ENCODE measurements at regions not wholly inside any gene's neighbourhood (a gene's known extent, or its start where the extent isn't known, plus 50 kb on each side); places are given as distances from the start of the nearest gene placed in this dataset.
"Not testable (repeated sequence)": the region's sequence is repeated elsewhere in the genome, so short reads cannot be mapped to it uniquely, and the experiment has no call there.

DNA sequence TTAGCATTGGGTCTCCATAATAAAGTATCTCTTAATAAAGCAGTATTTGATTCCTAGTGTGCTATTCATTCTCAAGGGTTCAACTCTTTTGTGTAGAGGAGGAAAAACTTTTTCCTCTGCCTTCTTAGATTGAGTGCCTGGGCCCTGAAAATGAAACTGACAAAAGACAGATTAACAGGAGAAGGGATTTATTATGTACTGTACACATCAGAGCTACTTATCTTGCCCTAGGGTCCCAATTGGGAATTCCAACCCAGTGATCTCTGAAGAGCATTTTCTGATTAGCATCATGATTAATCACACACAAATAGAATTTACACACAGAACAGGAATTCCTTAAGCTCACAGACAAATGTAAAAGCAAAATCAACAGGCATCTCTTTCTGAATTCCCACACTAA lies 128.9 kb downstream of the CD164 start:
- no peak for DNase-seq

DNA sequence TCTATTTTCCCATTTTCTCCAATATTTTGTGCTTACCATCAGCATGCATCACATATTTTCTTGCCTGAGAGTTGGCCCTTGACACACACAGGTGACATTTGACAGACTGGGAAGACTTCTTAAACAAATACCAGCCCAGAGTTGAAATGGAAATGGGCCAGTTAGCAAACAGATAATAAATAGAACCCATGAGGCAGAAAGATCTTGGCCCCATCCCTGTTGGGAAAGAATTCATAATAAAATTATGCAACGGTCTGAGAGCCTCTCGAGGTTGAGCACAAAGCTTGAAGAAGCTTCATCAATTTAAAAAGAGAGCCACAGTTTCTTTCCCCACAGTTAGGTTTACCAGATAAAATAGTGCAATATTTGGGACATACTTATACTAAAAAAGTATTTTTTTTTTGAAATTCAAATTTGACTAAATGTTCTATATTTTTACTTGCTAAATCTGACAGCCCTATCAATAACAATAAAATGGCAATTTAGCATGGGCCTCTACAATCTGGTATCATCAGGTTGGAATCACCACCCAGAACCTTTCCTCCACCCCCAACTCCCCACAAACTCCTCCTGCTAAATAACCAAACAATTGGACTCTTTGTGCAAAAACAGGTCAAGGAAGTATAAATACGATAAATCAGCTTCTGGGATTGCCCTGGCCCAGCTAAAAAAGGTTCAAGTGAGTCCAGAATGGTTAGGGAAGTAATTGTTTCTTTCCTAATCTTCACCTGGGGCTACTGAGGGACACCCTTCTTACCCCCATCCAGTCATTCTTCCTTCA lies 129.8 kb downstream of the CD164 start:
- DNase-seq, result peak in 1 of 3 experiments; percentile 61

DNA sequence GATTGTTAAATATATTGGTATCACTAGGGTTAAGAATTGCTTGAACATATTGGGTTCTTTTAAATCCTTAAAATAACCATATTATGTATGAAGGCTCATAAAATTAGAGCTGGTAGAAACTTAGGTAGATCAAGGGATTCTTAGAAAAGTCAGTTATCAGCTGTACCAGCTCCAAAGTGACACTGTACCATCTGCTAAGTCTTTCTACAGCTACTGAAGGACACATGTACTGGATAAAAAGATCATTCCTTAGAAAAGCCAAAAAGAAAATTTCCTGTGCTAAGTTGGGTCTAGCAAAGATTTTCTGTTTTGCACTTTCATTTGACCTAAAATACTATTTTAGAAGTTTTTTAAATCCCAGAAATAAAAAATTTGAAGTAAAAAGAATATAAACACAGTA lies 130.4 kb downstream of the CD164 start:
- no peak for DNase-seq

DNA sequence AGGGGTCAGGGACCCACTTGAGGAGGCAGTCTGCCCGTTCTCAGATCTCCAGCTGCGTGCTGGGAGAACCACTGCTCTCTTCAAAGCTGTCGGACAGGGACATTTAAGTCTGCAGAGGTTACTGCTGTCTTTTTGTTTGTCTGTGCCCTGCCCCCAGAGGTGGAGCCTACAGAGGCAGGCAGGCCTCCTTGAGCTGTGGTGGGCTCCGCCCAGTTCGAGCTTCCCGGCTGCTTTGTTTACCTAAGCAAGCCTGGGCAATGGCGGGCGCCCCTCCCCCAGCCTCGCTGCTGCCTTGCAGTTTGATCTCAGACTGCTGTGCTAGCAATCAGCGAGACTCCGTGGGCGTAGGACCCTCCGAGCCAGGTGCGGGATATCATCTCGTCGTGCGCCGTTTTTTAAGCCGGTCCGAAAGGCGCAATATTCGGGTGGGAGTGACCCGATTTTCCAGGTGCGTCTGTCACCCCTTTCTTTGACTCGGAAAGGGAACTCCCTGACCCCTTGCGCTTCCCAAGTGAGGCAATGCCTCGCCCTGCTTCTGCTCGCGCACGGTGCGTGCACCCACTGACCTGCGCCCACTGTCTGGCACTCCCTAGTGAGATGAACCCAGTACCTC lies 131.6 kb downstream of the CD164 start:
- DNase-seq, result not testable (repeated sequence)

DNA sequence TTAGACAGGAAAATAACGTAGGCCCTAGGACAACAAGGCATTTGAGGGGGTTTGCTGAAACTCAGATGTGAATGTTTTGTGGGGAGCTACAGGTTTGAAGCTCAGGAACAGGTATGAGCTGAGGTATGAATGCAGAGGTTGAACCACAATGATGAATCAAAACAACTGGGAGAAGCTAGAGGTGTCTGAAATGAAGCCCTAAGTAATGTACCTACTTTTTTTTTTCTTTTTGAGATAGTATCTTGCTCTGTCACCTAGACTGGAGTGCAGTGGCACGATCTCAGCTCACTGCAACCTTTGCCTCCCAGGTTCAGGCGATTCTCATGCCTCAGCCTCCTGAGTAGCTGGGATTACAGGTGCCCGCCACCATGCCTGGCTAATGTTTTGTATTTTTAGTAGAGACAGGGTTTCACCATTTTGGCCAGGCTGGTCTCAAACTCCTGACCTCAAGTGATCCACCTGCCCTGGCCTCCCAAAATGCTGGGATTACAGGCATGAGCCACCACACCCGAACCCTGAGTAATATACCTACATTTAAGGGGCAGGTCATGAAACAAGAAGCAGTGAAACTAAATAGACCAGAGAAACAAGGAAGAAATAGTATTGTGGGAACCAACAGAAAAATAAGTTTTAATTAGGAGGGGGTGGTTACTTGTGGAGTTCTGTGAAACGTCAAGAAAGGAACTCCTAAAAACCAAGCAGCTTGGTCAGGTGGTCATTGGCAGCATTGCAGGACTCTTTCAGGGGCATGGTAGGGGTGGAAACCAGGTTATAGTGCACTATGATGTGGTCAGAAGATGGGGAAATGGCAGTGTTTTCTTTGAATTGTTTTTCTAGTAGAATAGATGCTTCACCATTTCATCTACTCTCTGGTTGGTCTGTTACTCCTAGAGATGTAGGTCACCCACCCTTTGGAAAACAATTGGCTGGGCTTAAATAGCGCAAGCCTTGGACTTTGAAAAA lies 138.1 kb downstream of the CD164 start:
- DNase-seq, result no peak

DNA sequence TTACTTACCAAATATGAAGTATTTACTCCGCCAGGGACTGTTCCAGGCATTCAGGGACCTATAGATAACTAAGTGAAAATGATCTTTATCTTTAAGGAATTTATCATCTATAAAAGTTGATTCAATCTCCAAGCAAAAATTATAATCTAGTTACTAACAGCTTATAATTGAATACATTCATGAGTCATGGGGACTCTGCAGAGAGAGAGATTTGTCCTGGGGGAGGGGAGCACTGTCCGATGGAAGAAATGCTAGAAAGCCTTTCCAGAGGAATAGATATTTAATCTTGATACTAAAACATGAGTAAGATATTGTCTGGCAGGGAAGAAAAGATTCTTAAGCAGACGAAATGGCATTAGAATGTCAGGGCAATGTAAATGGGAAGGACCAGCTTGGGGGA lies 139.3 kb downstream of the CD164 start:
- no peak for DNase-seq

DNA sequence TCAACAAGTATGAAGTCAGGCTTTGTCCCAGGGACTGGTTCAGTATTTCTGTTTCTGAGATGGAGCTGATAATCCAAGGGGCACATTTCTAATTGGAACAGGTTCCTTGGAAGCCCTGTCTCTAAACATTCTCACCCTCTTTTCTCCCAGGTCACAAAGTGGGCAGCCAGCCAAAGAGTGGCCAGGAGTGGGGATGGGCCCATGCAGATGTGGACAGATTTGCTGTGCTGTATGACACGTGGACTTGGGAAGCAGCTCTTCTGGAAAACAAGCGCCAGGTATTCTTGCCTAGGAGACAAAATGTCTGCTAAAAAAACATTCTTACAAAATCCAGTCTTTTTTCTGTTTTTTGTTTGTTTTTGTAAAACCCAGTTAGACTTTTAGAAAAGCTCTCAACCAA lies 140.2 kb downstream of the CD164 start:
- DNase-seq, result peak in 1 of 3 experiments; percentile 6

DNA sequence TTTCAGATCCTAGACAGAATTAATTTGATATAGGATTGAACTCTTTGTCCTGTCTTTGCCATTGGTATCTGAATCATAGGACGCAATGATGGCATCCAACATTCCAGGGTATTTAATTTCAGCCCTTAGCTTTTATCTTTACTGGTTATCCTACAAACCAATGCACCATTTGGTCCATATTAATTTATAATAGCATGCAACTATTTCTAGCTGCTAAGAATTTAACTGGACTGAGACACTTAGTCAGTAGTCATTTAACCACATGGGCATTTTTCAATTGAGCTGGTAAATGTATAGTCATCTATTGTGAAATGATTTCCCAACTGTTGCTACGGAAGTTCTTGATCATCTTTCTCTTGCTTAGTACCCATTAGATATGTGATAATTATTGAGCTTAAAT lies 141.1 kb downstream of the CD164 start:
- no peak for DNase-seq

DNA sequence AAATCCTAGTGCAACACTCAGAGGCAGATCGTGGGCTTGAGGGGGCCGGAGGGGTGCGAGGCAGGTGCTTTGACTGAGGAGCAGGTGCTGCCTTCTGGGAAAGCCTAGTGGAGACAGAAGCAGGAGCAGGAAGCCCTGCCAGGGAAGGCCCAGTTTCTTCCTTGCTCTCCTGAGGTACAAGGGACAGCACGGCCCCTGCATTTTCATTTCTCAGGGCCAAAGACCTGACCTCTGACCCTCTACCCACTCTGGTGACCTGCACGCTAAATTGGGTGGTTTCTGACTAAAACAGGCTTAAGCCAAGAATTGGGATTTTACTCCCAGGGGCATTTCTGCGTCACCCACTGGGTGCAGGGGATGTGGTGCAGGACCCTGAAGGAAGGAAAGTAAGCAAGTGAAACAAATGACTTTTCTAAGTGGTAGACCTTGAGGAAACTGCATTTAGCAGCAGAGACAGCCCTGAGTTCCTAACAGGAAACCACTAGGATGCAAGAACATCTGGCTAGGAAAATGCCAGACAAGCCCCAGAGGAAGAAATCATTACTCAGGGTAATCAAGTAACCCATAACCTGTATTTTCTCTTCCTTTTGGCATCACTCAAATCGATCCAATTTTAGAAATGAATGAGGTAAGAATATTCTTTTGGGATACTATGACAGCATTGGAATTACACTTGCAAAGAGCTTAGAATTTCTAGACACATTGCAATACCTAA lies 141.7 kb downstream of the CD164 start:
- no peak for DNase-seq

DNA sequence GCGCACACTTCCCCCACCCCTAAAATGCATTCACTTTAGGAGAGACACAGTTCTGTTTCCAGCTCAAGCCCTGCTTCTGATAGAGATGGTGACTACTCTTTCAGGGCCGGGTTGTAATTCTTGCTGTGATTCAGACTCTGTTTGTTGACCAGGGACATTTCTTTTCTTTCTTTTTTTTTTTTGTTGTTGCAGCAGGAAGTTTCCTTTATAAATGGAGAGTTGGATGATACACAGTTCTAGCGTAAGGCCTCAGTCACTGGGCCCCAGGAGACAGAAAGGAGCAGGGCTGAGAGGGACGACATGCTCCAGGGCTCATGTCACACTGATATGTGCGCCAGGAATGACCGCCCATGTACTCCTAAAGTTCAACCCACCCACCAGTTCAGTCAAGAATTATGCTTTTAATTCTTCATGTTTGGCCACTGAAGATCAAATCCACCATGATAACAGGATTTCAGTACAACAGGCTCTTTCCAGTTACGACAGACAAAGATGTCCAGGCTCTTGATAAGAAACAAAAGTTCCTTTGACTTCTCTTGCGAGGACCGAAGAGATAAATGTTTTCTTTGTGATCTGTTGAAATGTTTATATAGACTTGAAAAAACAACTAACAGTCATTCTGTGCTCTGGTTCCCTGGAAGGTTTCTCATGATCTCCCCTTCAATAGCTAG lies 142.5 kb downstream of the CD164 start:
- DNase-seq, result no peak

DNA sequence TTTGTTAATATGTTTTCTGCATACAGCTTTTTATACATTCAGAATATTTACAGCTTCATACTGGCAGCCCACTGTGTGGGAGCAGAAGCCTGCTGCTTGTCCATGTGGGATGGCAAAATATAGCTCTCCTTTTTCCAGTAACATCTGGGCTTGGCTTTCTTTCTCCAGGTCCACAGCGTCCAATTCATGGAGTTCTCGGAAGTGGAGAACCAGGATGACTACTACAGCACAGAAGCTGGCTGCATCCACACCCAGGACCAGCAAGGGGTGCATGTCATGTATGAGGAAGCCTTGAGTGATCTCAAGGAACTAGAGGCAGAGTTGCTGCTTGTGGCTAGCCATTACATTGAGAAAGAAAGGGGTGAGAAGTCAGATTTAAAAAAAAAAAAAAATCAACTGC lies 143.1 kb downstream of the CD164 start:
- DNase-seq, result no peak

DNA sequence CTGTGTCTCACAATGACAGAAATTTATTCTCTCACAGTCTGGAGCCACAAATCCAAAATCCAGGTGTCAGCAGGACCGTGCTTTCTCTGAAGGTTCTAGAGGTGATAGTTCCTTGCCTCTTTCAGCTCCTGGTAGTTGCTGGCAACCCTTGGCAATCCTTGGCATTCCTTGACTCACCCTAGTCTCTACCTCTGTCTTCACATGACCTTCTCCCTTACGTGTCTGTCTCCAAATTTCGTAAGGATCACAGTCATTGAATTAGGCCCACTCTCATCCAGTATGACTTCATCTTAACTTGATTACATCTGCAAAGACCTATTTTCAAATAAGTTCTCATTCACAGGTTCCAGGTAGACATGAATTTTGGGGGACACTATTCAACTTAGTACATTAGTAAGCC lies 143.1 kb downstream of the CEP57L1 start:
- DNase-seq, result no peak

DNA sequence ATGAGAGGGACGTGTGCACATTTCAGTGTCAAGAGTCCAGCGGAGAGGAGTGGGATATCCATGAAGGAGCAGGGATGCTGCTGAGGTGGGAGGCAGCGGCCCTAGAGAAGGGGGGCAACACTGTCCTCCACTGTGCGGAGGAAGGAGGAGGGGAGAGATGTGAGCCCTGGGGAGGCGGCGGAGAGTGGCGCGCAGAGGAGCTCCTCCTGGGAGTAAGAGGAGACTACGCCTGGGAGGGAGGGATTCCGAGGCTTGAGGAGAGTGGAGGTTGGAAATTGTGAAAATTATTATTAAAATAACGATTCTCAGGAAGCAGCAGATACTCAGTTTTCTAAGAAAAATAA lies 142.7 kb downstream of the CEP57L1 start:
- no peak for DNase-seq

DNA sequence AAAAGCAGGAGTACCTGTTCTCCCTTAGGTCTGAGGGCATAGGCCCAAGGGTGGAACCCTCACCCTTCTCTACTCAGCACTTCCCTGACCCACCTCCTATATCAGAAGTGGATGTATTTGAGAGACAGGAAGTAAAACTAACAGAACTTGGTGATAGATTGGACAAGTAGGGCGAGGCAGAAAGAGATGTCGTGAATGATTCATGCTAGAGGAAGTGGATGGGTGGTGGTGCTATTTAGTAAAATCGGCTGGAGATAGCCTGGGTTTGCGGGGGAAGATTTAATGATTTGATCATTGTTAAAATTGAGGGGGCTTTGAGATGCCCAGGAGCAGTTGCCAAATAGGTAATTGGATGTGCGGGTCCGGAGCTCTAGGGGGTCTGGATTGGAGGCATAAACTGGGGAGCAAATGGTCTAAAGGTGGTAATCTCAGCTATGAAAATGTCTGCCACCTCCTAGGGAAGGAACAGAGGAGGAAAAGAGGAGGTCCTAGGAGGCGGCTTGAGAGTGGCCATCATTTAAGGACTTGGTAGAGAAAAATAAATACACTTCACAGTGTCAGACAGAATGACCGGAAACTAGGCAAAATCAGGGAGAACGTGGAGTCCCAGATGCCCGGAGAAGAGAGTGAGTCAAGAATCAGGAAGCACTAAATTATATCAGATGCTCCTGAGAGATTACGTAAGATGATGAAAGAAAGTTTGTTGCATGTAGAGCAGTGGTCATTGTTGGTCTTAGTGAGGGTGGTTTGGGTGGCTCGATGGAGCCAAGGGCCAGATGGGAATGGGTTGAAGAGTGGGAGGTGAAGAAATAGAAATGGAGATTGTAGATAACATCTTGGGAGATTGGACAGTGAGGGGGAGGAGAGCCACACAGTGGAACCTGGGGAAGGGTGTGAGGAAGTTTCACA lies 142.0 kb downstream of the CEP57L1 start:
- DNase-seq, result no peak

DNA sequence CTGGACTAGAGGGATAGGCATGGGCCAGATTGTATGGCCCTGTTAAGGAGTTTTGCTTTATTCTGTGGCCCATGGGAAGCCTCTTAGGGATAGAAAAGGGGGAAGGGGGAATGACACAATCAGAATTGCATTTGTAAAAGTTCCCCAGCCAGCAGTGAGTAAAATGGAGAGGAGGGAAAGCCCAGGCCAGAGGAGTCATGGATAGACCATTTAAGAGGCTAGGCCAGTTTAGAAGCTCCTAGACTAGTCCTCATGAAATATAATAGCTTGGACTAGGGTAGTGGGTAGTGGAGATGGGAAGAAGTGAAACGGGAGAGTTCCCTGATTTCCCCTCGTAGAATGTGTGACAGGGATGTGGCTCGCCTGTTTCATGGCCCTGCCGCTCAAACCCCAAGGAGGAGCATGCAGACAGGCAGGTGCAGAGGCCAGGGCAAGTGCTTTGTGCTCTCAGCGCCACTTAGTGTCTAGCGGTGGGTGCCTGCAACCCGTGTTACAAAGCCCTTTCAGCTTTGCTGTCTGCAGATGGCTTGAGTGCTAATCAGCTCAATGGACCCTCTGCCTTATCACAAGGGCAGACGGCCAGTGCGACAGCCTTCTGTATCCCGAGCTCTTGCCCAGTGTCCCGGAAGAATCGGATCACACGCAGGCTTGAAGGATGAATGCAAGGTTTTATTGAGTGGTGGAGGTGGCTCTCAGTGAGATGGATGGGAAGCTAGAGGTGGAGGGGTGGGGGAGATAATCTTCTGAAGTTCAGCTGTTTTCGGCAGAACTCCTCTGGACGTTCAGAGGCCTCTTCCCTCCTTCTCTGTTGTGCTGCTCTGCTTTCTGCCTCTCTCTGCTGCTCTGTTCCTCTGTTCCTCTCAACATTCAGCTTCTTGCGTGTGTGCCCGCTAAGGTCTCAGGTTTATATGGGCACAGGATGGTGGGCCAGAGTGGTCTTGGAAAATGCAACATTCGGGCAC lies 141.1 kb downstream of the CEP57L1 start:
- DNase-seq, result peak in 2 of 3 experiments; percentile 31 to 51

DNA sequence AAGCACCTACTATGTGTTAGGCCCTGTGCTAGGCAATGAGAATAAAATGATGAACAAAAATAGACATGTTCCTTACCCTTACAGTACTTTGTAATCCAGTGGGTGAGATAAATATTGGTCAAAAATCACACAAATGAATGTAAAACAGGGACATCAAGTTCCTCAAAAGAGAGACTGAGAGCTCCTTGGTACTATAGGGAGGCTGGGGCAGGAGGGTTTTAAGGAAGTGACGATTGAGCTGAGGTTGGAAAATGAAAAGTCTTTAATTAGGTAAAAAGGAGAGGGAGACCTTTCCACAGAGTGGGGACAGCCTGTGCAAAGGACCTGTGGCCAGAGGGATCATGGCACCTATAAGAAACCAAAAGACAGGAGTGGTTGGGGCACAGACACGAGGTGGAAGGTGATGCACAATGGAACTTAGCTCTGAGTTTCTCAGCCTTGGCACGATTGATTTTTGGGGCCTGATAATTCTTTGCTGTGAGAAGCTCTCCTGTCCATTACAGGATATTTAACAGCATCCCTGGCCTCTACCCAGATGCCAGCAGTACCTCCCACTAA lies 140.3 kb downstream of the CEP57L1 start:
- DNase-seq, result no peak

DNA sequence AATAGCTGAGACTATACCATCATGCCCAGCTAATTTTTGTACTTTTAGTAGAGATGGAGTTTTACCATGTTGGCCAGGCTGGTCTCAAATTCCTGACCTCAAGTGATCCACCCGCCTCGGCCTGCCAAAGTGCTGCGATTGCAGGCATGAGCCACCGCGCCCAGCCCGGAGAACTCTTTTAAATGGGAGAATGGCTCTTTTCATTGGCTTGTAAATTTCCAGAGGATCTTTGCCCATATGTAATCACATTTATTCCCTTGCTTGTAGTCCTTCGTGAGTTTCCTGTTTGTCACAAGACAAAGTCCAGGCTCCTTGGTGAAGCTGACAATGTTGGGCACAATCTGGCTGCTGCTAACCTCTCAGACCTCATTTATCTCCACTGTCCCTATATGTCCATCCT lies 135.1 kb downstream of the CEP57L1 start:
- no peak for DNase-seq

DNA sequence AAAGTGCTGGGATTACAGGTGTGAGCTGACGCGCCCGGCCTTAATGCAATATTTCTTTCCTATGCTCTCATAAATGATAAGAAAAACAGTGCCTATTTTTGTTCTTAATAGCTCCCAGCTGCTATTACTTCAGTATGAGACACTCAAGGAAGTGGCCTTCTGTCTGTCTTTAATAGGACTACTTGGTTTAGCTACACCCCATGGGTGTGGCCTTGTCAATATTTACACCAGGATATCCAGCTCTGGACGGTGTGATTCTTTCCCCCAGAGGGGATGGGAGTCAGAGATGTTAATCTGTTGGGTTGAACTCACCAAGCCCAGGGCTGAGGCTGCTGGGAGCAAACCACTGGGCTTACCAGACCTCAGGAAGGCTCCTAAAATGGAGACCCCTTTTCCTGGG lies 134.2 kb downstream of the CEP57L1 start:
- no peak for DNase-seq

DNA sequence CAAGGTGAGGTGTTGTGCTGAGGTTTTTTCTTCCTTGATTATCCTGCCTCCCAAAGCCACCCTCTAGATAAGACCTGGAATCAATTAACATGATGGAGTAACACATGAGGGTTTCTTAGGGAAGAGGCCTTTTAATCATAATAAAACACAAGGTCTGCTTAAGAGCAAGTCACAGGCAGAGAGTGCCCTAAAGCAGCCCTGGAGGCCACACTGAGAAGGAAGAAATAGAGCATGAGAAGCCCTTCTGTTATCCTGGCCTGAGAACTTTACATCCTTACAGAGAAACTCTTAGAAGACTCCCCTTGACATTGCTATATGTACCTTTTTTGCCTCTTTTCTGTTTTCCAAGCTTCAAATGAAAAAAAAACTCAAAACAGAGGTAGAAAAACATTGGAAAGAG lies 132.3 kb downstream of the CEP57L1 start:
- no peak for DNase-seq

DNA sequence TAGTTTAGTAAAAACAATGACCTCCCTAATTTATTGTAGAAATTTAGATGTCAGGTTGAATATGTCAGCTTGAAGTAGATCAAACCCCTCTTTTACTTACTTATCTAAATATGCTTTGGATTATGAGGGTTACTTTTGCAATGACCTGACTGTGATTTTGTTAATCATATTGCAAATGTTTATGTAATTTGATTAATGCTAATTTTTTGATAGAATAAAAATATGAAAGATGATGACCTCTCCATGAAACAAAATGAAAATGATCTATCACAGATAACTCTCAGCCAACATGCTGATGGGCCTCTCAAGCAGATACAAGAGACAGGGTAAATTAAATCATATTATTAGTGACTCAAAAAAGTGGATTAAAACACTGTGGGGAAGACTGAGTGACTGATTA lies 131.0 kb downstream of the CEP57L1 start:
- DNase-seq, result no peak

All from NCI-H1417 (cell line).